HG03432 (cell line): ENCODE measurements at regions not wholly inside any gene's neighbourhood (a gene's known extent, or its start where the extent isn't known, plus 50 kb on each side); places are given as distances from the start of the nearest gene placed in this dataset.

Experiments
- ATAC-seq: cut with Tn5 transposase; IDR thresholded peaks from one replicate; pipeline ENCODE4 v1.9.1; 2021; ENCODE audit warnings: mild to moderate bottlenecking, moderate library complexity; ENCODE audit not compliant: unreplicated experiment

GRCh38 chr4:117783716-117784115, 250.6 kb upstream of the NDST3 start:
- no peak for ATAC-seq

GRCh38 chr4:117784266-117784665, 250.0 kb upstream of the NDST3 start:
- no peak for ATAC-seq

- ATAC-seq, result no peak
Measured at GRCh38 chr4:117786566-117786965, 247.7 kb upstream of the NDST3 start.

GRCh38 chr4:117793845-117794480, 240.3 kb upstream of the NDST3 start:
- ATAC-seq, result no peak

GRCh38 chr4:117796677-117797076, 237.6 kb upstream of the NDST3 start:
- ATAC-seq, result no peak

- ATAC-seq, result no peak
Measured at GRCh38 chr4:117800636-117801035, 233.7 kb upstream of the NDST3 start.

- no peak for ATAC-seq
Measured at GRCh38 chr4:117801756-117802155, 232.5 kb upstream of the NDST3 start.

GRCh38 chr4:117811731-117812130, 222.6 kb upstream of the NDST3 start:
- no peak for ATAC-seq

- ATAC-seq, result no peak
Measured at GRCh38 chr4:117814277-117815246, 219.7 kb upstream of the NDST3 start.

- ATAC-seq, result no peak
Measured at GRCh38 chr4:117817301-117817700, 217.0 kb upstream of the NDST3 start.

GRCh38 chr4:117821834-117822233, 212.5 kb upstream of the NDST3 start:
- no peak for ATAC-seq

- no peak for ATAC-seq
Measured at GRCh38 chr4:117823388-117823787, 210.9 kb upstream of the NDST3 start.

- no peak for ATAC-seq
Measured at GRCh38 chr4:117825600-117825999, 208.7 kb upstream of the NDST3 start.

- no peak for ATAC-seq
Measured at GRCh38 chr4:117831060-117831683, 203.1 kb upstream of the NDST3 start.

- no peak for ATAC-seq
Measured at GRCh38 chr4:117835566-117835965, 198.7 kb upstream of the NDST3 start.

- no peak for ATAC-seq
Measured at GRCh38 chr4:117844594-117844993, 189.7 kb upstream of the NDST3 start.

- no peak for ATAC-seq
Measured at GRCh38 chr4:117845270-117845669, 189.0 kb upstream of the NDST3 start.

GRCh38 chr4:117847849-117848248, 186.4 kb upstream of the NDST3 start:
- ATAC-seq, result no peak

- ATAC-seq, result no peak
Measured at GRCh38 chr4:117868201-117868600, 166.1 kb upstream of the NDST3 start.

- no peak for ATAC-seq
Measured at GRCh38 chr4:117873779-117874178, 160.5 kb upstream of the NDST3 start.

- ATAC-seq, result no peak
Measured at GRCh38 chr4:117874216-117874615, 160.1 kb upstream of the NDST3 start.

GRCh38 chr4:117889978-117890377, 144.3 kb upstream of the NDST3 start:
- no peak for ATAC-seq
